ENCODE measurements at regions not wholly inside any gene's neighbourhood (a gene's known extent, or its start where the extent isn't known, plus 50 kb on each side); places are given as distances from the start of the nearest gene placed in this dataset.

GRCh38 chr7:94813917-94814316 lies 93.5 kb upstream of the PPP1R9A start:
- DNase-seq = no peak

- DNase-seq = no peak
Measured at GRCh38 chr7:94823947-94824346, 83.4 kb upstream of the PPP1R9A start.

GRCh38 chr7:94829987-94830386 lies 77.4 kb upstream of the PPP1R9A start:
- DNase-seq = no peak

GRCh38 chr7:94832051-94832450 lies 75.3 kb upstream of the PPP1R9A start:
- no peak for DNase-seq

- no peak for DNase-seq
Measured at GRCh38 chr7:94834359-94834758, 73.0 kb upstream of the PPP1R9A start.

GRCh38 chr7:94838717-94839116 lies 68.7 kb upstream of the PPP1R9A start:
- DNase-seq = no peak

- DNase-seq = no peak
Measured at GRCh38 chr7:94843553-94843952, 63.8 kb upstream of the PPP1R9A start.

- DNase-seq = no peak
Measured at GRCh38 chr7:94848531-94848930, 58.9 kb upstream of the PPP1R9A start.

GRCh38 chr7:94848992-94849576 lies 58.3 kb upstream of the PPP1R9A start:
- DNase-seq = no peak

GRCh38 chr7:94849636-94850208 lies 57.7 kb upstream of the PPP1R9A start:
- DNase-seq = no peak

- DNase-seq = no peak
Measured at GRCh38 chr7:94855589-94855988, 51.8 kb upstream of the PPP1R9A start.

- DNase-seq = no peak
Measured at GRCh38 chr7:94856643-94857042, 50.8 kb upstream of the PPP1R9A start.
